ENCODE measurements at regions not wholly inside any gene's neighbourhood (a gene's known extent, or its start where the extent isn't known, plus 50 kb on each side); places are given as distances from the start of the nearest gene placed in this dataset.

DNA sequence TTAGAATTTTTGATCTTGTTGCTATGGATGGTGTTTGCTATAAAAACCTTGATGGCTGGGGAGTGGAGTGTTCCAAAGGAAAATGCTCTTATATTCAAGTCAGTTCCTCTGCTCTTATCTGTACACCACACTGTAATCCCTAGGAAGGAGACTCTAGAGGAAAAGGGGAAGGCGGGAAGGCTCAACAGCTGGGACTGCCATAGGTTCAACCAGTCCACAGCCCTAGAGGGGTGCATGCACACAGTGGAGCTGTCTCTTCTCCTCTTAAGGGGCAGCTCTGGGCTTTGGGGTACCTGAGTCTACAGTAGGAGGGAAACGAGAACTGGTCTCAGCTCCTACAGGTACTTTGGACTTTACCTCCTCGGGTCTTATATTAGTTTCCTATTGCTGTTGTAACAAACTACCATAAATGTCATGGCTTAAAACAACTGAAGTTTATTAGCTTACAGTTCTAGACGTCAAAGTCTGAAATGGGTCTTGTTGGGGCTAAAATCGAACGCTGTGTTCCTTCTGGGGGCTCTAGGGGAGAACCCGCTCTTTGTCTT is 77.2 kb upstream of the ZBED5 start:
- no peak for TF ChIP-seq POLR2AphosphoS5 (IDR thresholded peaks at IDR 0.05; ENCODE audit: low read depth, low read length)
- TF ChIP-seq TAF1 (IDR thresholded peaks at IDR 0.05; ENCODE audit: borderline replicate concordance, low read depth, low read length), result no peak
- no peak for TF ChIP-seq POLR2A (IDR thresholded peaks at IDR 0.05; ENCODE audit: low read depth, low read length)
